HG03025 (cell line): ENCODE measurements at regions not wholly inside any gene's neighbourhood (a gene's known extent, or its start where the extent isn't known, plus 50 kb on each side); places are given as distances from the start of the nearest gene placed in this dataset.

Source experiments
- ATAC-seq: cut with Tn5 transposase; IDR thresholded peaks from one replicate; pipeline ENCODE4 v1.9.1; 2021; ENCODE audit warnings: mild to moderate bottlenecking, moderate library complexity; ENCODE audit not compliant: unreplicated experiment, low FRiP score

DNA sequence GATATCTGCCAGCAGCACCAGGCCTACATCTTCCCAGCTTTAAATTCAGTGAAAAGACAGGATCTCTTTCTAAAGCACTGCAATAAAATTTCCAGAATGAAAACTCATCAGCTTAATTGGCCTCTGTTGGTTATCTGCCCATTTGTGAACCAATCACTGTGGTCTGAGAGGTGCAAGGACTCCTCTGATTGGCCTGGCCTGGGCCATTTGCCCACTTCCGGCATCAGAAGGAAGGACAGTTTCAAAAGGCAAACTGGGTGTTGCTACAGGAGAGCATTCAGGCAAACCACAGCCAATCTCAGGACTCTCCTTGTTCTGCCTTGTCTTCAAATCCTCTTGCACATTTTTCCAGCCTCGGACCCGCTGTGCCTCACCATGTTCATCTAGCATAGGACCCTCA, 163.9 kb upstream of the CCDC150 start:
- no peak for ATAC-seq

GRCh38 chr2:196478588-196478987, 160.9 kb upstream of the CCDC150 start:
- no peak for ATAC-seq

- ATAC-seq = no peak
These were observed 160.2 kb upstream of the CCDC150 start for GRCh38 chr2:196479350-196479749.

DNA sequence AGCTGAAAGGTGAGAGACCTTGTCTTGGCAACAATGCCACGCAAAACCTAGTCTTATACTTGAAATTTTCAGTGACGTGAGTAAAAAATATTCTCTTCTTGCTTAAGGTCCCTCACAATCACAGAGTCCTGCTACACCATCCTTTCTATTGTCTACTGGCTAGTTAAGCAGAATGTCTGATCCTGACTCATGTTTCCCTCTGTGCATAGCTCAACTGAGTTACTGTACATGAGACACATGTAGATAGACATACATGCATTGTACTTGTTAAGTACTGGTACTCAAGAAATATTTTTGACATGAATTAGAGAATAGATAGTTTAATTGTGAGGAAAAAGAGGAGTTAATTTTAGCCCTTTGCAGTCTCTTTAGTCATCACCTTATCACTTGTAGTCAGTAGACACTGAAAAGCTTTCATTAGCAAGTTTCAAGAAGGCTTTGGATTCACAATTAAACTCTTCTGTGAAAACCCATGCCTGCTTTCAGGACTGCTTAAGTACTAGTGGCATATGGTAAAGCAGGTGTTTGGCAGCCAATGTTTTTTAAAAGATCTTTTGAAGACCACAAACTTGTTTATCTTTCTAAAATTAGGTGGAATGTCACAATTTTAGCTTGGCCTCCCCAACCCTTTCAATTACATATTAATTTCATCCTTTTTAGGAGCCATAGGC, 158.7 kb upstream of the CCDC150 start:
- ATAC-seq = peak; percentile 48

DNA sequence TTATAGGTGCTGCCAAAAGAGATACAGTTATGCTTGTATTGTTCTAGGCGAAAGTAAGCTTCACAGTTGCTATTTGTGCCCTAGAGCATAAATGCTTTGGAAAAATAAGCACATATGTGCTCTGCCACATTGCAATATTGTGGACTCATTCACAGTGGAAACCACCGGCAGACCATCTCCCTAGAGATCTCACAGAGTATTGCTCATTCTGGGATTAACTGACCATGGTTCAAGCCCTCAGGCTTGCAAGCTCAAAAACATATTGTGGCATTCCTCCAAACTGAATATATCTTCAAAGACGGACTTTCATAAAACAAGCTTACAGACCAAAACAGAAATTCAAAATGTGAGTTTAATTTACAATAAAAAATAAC, 158.2 kb upstream of the CCDC150 start:
- ATAC-seq = peak; percentile 16

GRCh38 chr2:196482119-196483065, 157.1 kb upstream of the CCDC150 start:
- no peak for ATAC-seq

- no peak for ATAC-seq
These were observed 153.4 kb upstream of the CCDC150 start for GRCh38 chr2:196486146-196486545.

- ATAC-seq = no peak
These were observed 152.1 kb upstream of the CCDC150 start for GRCh38 chr2:196487417-196487816.

DNA sequence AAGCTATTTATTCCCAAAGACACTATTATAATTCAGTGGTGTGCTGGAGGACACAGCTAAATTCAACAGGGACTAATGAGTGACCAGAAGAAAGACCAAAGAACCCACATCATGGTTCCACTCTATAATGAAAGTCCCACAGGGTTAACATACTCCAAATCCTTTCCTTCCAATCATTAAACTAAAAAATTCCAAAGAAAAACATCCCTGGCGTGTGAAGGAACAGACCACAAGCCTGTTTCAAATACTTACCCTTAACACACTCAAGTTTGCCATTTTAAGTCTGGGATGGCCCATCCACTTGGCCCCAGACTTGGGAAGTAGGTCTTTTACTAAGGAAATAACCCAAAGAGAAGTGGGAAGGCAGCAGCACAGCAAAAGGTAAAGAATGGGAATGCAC, 150.1 kb upstream of the CCDC150 start:
- no peak for ATAC-seq

DNA sequence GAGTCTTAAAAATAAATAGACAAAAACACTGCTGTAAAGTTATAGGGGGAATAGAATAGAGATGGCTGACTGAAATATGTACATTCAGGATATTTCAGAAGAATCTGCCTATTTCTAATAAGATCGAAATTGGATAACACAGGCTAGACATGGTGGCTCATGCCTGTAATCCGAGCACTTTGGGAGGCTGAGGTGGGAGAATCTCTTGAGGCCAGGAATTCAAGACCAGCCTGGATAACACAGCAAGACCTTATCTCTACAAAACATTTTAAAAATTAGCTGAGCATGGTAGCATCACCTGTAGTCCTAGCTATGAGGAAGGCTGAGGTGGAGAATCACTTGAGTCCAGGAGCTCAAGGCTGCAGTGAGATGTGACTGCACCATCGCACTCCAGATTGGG, 146.6 kb upstream of the CCDC150 start:
- ATAC-seq = no peak

DNA sequence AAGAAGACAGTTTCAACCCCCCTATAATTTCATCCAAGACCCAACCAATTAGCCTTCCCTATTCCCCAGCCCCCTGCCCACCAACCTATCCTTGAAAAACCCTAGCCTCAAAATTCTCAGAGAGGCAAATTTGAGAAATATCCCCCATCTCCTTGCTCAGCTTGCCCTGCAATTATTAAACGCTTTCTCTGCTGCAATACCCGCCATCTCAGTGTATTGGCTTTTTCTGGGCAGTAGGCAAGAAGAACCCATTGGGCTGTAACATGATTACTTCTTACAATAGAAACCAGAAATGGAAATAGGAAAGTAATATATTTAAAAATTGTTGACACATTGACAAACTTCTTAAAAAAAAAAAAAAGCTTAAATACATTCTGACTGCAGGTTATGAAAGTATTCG, 140.6 kb upstream of the CCDC150 start:
- ATAC-seq = no peak

DNA sequence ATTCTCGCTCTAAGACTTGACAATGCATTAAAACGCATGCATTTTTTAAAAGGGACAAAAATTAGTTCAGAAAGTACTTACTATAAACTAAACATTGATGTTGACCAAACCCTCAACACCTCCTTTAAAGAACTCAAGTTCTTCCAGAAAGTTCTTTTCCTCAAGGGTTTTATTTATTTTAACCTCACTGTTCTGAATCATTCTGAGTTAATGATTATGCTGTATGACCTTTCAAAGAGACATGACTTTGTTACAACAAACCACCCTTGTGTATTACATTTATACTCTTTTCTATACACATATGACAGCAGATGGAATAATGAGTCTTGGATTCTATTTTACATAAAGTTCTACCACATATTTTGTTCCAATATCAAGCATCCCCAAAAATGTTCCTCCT, 139.8 kb upstream of the CCDC150 start:
- no peak for ATAC-seq

DNA sequence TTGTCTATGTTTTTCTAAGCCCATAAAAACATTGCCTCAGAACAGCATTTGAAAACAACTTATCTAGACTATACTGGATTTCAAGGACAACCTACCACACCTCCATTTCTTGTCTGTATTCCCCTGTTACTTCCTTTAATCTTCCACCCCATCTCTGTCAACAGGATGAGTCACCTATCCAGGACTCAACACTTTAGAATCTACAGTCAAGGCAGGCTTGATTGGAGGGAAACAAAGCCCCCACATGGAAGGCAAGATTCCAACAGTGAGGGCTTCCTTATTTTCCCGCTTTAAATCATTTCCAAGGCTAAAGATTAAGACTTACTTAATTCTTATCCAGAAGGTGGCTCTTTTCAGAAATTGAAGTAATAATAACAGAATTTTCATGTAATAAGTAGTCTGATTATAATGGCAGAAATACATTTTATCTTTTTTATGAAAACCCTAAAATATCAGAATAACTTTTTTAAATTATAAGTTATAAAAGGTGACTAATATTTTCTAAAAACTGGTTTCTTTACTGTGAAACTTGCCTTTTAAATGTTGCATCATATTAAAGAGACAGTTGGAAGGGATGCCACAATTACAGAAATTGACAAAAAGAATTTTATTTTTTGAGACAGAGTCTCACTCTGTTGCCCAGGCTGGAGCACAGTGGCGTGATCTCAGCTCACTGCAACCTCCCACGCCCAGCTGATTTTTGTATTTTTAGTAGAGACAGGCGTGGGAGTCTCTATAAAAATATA, 138.7 kb upstream of the CCDC150 start:
- no peak for ATAC-seq

DNA sequence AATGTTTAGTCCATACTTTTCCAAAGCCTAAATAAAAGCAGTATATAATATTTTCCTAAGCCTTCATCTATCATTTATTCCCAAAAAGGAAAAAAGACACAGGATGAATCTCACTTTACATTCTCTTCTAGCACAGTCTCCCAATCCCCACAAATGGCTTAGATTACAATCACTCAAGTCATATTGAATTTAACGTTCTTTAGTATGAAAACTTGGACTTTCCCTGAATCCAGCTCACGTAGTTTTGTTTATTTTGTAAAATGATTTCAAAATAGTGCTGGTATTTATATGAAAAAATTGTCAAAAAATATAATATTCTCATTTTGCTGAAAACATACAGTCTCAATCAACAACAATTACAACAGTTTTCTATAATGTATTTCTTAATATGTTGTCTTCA, 137.7 kb upstream of the CCDC150 start:
- no peak for ATAC-seq

GRCh38 chr2:196502386-196502785, 137.1 kb upstream of the CCDC150 start:
- ATAC-seq = no peak

DNA sequence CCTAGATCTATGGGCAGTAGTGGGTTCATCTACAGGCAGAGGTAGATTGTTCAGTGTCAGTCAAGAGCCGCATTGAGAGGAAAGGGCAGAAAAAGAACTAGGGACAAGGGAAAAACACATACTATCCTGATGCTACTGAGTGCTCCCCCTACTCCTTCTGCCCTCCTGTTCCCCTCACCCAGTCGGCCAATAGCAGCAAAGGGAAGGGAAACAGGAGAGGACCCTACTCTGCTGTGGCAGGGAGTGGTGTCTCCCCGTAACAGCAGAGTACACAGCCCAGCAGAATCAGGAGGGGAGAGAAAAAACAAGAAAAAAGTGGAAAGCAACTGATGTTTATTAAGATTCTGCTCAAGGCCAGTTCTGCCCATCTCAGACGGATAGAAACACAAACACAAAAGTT, 136.1 kb upstream of the CCDC150 start:
- ATAC-seq = no peak

- ATAC-seq = no peak
These were observed 134.7 kb upstream of the CCDC150 start for GRCh38 chr2:196504788-196505187.

GRCh38 chr2:196510246-196510645, 129.3 kb upstream of the CCDC150 start:
- no peak for ATAC-seq

- ATAC-seq = no peak
These were observed 128.0 kb upstream of the CCDC150 start for GRCh38 chr2:196511258-196512168.
